GM11168 (cell line): ENCODE measurements at regions not wholly inside any gene's neighbourhood (a gene's known extent, or its start where the extent isn't known, plus 50 kb on each side); places are given as distances from the start of the nearest gene placed in this dataset.

Experiments used
- in situ Hi-C: fragments of 300-500 bp; cut with MboI; formaldehyde crosslinking; loops from one replicate; pipeline ENCODE4 v1.12.0; 2022; ENCODE audit warnings: low sequenced_read_pairs; ENCODE audit not compliant: unreplicated experiment

DNA sequence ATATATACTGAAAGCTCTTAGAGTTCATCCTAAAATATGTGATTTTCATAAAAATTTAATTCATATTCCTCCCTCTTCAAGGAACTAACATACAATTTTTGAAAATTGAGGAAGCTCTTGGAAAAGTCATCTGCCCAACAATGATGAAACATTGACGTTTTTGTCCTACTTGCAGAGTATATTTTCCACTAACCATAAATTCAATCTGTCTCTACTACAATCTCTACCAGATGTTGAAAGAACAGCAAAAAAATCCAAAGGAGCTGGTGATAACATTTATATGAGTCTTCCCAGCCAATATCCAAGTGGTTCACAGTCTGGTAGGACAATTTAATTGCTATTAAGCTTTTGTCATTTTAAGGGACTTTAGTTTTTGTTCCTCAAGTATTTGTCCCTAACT, 81.1 kb upstream of the NR3C1 start:
- in situ Hi-C loops: no loop called here

DNA sequence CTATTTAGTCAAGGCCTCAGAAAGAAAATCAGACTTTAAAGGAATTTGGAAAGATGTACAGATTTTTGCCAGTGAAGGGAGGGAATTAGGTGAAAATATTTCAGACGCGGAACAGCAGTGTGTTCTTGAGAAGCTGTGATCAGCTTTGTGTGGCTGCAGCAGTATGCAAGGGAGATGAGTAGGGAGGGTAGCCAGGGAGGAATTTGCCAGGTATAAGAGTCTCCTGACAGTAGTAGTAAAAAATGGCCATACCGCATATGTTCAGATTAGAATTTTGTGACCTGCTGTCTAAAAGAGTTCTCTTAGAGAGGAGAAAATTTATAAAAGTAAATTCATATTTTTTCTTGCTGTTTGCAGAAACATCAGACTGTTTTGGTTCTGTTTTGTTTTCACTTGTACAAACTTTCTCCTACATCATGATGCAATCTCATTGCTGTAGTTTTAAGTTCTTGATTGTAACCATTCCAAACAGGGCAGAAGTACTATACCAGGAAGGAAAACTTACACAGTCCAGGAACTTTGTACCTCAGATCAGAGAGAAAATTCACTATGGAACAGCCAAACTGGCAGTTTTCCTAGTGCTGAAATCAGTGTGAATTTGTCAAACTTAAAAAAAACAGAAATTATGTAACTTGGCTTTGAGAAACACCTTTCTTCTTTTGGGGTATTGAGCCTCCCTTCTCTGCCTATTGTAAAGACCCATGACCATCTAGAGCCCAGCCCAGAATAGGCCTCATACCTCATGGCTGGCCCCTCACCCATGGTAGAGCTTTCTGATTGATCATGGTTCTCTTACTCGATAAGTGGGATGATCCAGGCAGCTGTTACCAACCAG, 78.4 kb upstream of the NR3C1 start:
- in situ Hi-C loops: no loop called here

DNA sequence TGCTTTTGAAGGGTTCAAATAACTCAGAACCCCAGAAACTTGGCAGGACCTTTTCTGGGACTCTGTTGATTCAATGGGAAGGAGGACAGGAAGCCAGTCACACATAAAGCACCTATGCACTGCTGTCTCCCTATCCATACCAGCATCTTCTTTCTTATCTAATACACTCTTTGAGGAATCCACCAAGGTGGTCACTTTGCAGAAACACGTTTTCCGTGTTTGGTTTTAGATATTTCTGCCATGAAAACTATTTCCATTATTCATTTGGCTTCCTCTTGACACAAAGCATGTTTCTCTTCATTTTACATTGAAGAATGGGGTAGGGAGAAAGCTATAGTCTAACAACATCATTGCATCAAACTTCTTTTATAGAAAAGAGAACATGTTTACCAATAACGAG, 76.5 kb upstream of the NR3C1 start:
- in situ Hi-C loops: no loop called here

DNA sequence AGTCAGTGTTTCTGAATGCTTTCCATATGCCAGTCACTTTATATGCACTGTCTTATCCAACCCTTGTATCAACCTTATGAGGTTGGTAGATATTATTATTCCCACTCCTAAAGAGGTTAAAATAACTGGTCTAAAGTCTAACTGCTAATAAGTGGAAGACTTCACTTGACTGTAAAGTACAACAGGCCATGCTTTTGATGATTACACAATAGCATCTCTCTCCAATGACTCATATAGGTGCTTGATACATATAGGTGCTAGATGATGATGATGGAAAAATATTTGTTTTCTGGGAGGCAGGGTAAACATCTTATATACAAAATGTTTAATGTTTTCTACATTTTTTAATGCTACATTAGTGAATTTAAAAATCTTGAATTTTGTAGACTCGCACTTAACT, 75.9 kb upstream of the NR3C1 start:
- in situ Hi-C loops: no loop called here

DNA sequence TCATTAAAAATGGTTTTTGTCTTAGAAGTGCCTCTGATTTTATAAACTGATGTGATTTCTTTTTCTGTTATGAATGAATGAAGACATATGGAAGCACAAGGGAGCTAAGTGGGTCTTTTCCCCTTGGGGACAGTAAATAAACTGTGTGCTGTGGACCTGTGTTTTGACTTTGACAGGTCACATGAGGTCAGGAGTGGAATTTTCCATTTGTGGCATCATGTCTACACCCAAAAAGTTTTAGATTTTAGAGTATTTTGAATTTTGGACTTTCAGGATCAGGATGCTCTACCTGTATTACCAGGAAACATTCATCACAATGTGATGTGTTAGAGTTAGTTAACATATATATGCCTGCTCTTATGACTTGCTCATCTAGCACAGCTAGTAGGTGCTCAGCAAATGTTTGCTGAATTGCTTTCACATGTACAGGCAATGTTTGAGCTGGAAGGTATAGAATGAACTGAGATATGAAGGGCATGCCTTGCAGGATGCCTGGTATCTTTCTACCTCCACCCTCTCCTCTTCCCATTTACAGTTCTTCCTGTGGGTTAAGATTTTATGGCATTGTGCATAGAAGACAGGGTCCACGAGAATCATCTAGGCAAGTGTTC, 73.2 kb upstream of the NR3C1 start:
- in situ Hi-C loops: no loop called here

DNA sequence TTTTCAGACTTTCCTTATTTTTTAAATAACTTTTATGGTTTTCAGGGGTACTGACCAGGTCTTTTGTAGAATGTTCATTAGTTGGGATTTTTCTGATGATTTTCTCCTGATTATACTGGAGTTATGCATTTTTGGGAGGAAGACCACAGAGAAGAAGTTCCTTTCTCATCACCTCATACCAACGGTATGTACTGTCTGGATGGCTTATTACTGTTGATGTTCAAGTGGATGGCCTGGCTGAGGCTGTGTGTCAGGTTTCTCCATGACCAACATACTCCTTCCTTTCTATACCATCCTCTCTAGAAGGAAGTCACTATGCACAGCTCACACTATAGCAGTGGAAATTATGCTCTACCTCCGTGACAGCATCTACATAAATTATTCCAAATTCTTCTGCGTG, 71.1 kb upstream of the NR3C1 start:
- in situ Hi-C loops: no loop called here

DNA sequence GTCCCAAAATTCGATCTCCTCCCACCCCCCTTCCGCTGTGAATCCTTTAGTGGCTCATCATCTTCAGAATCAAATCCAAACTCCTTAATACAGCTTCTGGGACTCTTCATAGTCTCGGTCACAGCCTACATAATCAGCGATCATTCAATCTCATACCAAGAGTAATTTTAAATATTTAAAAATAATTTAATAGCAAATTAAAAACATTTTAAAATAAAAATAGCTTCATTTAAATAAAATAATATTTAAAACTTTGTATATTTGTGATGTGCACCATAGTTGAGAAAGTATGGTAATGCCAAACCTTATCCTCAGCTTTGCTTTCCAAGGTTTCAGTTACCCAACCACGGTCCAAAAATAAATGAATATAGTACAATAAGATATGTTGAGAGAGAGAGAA, 70.0 kb upstream of the NR3C1 start:
- in situ Hi-C loops: no loop called here

DNA sequence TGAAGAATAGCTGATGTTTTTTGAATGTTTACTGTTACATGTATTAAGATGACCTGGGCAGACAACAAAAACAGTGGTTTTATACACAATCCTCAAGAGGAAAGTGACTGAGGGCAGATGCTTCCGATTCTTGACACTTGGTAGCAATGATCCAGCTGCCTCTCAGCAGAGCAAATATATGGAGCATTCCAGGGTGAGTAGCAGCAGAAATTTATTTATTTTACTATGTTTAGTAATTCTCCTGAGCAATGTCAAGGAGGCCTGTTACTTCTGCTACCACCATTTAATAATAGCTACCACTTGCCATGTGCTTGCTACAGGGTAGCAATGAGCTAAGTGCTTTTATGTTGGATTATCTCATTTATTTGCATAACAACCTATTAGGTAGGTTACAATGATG, 69.1 kb upstream of the NR3C1 start:
- in situ Hi-C loops: no loop called here

DNA sequence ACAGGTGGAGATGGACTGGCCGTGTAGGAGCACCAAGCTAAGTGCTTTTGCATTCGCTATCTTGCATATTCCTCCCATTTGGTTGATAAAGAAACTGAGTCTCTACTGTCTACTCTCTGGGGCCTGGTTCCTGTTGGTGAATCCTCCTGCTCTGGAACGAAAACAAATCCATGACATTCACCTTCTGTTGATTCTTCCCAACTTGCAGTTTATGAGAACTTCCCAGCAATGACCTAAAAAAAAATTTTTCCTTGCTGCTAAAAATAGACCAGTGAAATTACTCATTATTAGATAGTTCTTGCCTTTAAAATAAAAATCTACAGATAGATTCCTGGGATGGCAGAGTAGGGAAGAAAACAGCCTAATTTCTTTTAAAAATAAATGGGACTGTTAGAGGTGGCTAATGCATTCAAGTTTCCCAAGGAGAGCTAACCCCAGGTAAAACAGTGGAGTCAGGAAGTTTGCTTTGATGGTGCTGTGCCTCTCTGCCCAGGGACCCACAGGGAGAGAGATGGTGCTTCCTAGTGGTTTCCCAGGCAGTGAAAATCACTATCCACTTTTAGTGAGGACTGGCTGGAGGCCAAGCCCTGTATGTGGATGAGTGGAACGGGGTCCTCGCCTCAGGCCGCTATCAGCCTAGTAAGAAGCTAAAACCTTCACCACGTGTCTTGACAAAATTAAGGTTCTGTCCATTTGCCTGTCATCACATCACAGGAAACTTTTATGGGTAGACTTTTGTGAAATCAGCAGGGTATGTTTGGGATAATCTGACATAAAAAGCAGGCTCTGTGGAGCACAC, 68.4 kb upstream of the NR3C1 start:
- in situ Hi-C loops: no loop called here

DNA sequence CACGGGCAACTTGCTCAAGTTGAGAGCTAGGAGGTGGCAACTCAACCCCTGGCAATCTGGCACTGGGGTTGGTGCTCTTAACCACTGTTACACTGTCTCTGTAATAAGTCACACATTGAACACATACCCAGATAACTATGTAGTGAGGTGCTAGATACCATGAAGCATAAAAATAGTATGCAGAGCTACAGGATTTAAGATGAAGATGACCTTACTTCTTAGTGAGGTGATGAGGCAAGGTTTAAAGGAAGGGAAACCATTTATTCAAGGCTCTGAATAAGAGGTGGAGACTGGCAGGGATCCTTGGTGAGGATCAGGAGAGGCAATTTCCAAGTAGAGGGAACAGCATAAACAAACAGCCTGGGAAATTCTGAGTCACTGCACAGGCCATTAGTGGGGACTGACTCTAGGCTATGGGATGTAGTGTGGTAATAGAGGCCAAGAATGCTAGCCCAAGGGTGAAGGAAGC, 67.6 kb upstream of the NR3C1 start:
- in situ Hi-C loops: no loop called here

DNA sequence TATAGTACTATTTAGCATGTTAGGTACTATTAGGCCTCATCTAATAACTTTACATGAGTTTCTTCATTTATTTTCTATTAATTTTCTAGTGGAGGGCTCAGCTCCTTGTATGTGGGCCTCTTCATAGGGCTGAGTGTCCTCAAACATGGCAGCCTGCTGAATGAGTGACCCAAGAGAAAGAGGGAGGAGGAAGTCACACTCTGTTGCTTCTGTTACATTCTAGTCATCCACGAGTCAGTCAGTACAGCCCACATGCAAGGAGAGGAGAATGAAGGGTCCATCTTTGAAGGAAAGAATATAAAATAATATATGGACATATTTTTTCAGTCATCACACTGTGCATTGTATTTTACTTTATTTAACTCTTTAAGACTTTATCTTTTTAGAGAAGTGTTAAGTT, 66.6 kb upstream of the NR3C1 start:
- in situ Hi-C loops: no loop called here

DNA sequence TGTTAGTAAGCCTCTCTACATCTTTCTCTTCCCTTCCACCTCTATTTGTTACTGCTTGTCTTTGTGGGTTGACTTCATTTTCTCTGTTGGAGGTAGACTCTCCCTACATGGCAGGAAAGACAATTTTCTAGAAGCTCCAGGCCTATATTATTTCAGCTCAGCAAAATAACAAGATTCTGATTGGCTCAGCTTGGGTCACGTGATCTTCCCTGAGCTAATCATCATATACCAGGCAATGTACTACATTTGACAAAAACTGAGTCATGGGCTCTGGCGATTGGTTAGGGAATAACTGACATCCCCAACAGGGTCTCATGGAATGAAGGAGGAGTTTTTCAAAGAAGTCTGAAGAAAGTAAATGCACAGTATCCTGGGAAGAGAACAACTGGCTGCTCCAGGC, 65.6 kb upstream of the NR3C1 start:
- in situ Hi-C loops: no loop called here

DNA sequence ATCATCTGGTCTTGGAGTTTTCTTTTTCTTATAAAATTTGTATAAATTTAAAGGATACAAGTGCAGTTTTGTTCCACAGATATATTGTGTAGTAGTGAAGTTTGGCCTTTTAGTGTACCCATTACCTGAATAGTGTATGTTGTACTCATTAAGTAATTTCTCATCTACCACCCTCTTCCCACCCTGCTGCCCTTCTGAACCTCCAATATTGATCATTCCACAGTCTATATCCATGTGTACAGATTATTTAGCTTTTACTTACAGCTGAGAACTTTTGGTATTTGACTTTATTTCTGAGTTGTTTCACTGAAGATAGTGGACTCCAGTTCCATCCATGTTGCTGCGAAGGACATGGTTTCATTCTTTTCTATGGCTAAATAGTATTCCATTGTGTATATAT, 63.1 kb upstream of the NR3C1 start:
- in situ Hi-C loops: no loop called here

DNA sequence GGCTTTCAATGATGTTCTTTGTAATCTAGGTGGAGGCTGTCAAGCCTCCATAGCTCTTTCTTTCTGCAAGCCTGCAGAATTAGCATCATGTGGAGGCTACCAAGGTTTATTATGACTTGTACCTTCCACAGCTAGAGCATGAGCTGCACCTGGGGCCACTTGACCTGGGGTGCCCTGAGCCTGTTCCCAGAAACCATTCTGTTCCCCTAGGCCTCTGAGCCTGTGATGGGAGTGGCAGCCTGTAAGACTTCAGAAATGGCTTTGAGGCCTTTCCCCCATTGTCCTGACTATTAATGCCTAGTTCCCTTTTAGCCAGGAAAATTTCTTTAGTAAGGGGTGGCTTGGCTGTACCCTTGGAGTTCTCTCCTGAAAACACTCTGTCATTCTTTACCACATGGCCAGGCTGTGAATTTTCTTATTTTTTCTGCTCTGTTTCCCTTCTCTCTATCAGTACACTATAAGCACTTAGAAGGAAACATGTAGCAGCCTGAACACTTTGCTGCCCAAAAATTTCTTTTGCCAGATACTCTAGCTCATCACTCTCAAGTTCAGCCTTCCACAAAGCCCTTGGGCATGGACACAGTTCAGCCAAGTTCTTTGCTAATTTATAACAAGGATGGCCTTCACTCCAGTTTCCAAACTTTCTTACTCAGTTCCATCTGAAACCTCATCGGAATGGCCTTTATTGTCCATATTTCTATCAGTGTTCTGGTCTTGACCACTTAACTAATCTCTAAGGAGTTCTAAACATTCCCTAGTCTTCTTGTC, 61.4 kb upstream of the NR3C1 start:
- in situ Hi-C loops: no loop called here

DNA sequence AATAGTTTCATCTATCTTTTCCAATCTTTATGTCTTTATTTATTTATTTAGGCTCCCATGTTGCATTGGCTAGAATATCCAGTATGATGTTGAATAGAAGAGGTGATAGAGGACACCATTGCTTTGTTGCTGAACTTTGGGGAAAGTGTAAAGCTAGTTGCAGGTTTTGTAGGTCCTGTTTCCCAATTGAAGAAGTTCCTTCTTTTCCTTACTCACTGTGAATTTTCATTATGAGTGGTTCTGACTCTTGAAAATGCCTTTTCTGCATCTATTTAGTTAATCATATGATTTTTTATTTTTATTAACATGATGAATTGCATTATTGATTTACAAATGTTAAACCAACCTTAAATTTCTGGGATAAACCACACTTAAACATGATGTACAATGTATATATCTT, 58.9 kb upstream of the NR3C1 start:
- in situ Hi-C loops: no loop called here

DNA sequence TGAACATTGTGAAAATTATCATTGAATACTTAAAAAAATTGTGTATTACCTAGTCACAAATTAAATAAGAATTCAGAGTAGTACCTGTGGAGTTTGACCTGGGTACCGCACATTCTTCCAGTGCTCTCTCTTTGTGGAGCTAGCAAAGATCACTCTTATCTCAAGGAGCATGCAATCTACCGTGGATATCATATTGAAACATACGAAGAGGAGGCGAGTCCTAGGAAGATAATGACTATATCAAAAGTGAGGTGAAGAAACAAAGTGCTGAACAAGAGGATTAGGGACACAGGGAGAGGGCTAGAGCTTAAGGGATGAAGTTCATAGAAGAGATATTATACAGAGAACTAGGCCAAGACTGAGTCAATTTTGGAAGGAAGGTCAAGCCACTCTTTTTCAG, 55.9 kb upstream of the NR3C1 start:
- in situ Hi-C loops: no loop called here

DNA sequence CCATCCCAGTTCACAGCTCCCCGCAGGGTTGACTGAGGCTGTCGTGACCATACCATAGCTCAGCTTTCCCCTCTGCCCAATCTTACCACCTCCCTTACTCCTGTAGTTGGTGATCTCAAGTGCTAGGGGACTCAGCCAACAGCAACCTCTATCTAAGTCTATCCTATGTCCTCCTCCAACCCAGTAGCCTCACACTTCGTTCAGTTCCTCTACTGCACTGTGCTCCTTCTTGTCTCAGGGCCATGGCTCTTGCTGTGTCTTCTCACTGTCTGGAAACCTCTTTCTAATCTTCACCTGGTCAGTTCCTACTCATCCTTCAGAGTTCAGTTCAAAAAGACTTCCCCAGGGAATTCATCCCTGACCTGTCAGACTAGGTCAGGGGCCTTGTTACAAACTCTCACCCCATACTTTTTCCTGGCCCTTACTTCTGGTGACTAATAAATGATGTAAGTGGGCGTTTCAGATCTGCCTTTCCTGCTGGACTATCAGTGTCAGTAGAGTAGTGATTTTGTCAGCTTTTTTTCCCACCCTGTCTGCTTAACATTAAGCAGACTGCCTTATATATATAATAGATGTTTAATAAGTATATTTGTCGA, 53.6 kb upstream of the NR3C1 start:
- in situ Hi-C loops: no loop called here

DNA sequence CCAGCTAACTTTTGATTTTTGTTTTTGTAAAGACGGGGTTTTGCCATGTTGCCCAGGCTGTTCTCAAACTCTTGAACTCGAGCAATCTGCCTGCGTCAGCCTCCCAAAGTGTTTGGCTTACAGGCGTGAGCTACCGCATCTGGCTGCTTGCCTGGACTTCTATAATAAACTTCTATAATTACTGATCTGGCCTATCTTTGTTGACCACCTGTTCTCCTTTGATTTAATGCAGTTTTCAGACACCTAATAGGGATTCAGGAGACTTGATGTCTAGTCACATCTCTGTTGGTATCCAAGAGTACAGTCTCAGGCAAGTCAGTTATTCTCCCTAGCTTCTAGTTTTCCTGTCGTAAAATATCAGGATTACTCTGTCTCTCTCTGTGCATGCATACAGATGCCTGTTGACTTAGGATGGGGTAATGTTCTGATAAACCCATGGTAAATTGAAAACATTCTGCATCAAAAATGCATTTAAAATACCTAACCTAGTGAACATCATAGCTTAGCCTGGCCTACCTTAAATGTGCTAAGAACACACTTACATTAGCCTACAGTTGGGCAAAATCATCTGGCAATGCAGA, 51.5 kb upstream of the NR3C1 start:
- in situ Hi-C loops: no loop called here

DNA sequence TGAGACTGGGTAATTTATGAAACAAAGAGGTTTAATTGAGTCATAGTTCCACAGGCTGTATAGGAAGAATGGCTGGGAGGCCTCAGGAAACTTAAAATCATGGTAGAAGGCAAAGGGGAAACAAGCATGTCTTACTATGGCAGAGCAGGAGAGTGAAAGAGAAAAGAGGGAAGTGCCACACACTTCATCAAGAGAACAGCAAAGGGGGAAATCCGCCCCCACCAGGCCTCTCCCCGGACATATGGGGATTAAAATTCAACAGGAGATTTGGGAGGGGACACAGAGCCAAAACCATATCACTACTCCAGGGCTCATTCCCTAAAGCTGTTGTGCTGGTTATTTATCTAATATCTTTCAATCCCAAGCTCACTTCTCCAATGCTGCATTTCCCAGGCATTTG, 50.2 kb upstream of the NR3C1 start:
- in situ Hi-C loops: no loop called here
